SH-SY5Y (cell line): ENCODE measurements at regions not wholly inside any gene's neighbourhood (a gene's known extent, or its start where the extent isn't known, plus 50 kb on each side); places are given as distances from the start of the nearest gene placed in this dataset.

ENCODE experiments used
- GATA2 ChIP-seq: IDR thresholded peaks from 2 replicates; pipeline ENCODE4 v1.6.1; 2011; ENCODE audit warnings: mild to moderate bottlenecking, low read depth, low read length
- GATA3 ChIP-seq: IDR thresholded peaks from 2 replicates; pipeline ENCODE4 v1.6.1; 2011; ENCODE audit warnings: low read depth, mild to moderate bottlenecking, low read length, moderate library complexity

DNA sequence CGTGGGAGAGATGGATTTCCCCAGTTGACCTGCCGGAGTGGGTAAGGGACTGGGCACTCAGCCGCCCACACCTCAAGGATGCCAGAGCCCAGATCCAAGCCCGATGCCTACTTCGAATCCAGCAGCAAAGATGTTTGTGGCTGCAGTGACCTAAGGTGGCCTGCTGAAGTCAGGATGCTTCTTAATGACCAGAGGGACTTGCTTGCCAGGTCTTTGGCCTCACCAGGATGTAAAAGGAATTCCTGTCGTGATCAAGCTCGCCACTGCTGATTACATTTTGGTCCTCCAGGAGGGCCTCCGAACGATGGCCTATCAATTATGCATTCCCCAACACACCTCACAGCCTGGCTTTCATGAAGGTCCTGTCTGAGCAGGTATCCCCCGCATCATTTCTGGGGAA lies 349.5 kb upstream of the ZMIZ1 start:
- no peak for TF ChIP-seq GATA2
- no peak for TF ChIP-seq GATA3
